Kasumi-1 (cell line): ENCODE measurements at regions not wholly inside any gene's neighbourhood (a gene's known extent, or its start where the extent isn't known, plus 50 kb on each side); places are given as distances from the start of the nearest gene placed in this dataset.

ENCODE experiments used
- DNase-seq, 2 experiments: peaks; one replicate each; lab custom pipeline; 2025; lab: John Stamatoyannopoulos, UW

GRCh38 chr7:45984386-45985295 is 63.6 kb upstream of the IGFBP3 start:
- no peak for DNase-seq

DNA sequence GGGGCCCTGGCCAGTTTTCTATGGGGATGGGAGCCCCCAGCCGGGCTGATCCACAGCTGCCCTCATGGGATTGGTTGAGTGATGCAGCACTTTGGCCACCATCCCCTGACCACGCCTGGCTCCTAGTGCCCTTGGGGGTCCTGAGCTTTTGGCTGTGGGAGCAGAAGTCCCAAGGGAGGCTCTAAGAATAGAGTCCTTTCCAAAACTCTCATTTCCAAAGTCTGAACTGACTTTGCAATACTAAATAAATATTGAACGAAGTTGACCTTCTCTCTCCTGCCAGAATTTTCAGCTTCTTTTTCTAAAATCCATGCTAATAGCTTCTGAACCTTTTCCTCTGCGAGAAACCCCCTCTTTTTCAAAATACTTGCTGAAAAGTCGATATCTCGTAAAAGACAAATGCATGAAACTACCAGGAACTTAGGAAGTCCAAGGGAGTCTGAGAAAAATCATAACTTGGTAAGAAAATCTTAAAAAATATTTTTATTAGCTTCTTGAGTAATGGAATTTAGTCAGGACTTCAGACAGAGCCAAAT is 62.7 kb upstream of the IGFBP3 start:
- DNase-seq: no peak

DNA sequence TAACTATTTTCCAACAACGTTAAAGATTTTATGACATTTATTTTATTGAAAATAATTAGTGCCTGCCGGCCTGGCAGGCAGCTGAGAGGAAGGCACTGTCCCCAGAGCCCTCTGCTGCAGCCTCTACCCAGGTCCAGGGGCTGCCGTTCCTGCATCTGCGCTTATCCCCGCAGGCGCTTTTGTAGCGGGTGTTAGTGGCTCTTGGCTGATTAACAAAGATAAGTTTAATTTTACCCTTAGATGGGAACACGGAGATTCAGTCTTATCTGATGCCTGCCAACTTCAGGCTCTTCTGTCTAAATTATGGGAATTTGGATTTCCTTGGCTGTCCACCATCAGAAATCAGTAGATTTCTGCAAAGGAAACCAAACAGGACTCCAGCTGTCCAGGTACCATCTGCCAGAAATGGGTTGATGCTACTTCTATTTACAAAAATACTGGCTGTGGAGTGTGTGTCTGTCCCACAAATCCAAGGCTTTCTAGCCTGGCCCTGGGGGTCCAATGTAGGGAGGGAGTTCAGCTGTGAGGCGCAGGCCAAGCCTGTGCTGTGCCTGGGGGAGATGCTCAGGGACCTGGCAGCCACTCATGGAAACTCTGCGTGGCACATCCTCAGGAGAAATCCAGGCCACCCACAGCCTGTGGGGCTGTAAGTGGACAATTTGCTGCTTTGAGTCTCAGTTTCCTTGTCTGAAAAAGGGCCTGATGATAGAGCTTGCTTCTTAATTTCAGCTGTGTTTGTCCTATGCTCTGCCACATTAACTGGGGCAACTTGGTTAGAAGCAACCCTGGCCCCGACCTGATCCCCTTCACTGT is 62.0 kb upstream of the IGFBP3 start:
- DNase-seq: no peak

- DNase-seq: no peak
Observed at GRCh38 chr7:45982132-45982531, 61.1 kb upstream of the IGFBP3 start.

DNA sequence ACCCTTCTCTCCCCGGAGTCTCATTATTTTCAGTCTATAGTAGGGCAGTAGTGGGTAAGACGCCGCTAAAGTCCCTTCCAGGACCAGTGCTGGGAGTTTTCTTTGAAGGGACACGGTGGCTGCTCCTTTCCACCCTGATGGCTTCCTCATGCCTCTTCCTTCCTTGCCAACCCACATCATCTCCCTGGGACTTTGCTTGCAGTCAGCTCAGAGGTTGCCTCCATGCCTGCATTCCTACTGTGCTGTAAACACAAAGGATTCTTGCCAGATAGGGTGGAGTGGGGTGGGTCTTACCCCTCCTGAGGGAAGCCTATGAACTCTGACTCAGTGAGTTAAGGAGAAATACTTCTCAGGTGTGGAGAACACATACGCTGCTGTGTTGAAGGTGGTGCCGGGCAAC is 59.9 kb upstream of the IGFBP3 start:
- DNase-seq: no peak

DNA sequence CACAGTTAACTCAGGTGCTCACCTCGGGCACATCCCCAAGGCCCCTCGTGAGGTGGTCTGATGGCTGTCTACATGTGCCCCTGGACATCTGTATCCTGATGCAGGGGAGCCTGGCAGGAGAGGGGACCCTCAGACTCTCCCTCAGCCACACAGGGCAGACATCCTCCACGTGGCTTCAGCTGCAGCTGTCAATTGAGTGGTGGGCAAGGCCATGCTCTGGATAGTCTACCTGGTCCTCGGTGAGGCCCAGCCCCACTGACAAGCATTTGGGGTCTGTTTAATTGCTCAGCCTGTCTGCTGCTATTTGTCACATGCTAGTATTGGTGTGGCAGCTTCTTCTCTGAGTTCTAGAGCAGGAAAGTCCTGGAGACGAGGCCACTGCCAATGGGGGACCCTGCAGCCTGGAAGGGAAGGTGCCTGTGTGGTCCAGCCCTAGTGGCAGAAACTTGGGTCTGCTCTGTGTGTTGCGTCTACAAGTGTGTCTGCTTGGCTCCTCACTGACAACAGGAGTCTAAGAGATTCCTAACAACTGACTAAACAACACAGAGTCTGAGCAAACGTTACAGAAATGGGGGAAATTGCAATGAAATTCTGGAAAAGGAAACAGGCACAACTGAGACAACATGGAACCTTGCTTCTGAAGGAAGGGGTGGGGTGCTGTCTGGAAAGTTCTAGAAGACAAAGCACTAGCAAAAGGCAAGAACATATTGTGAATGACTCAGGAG is 59.3 kb upstream of the IGFBP3 start:
- DNase-seq: no peak

DNA sequence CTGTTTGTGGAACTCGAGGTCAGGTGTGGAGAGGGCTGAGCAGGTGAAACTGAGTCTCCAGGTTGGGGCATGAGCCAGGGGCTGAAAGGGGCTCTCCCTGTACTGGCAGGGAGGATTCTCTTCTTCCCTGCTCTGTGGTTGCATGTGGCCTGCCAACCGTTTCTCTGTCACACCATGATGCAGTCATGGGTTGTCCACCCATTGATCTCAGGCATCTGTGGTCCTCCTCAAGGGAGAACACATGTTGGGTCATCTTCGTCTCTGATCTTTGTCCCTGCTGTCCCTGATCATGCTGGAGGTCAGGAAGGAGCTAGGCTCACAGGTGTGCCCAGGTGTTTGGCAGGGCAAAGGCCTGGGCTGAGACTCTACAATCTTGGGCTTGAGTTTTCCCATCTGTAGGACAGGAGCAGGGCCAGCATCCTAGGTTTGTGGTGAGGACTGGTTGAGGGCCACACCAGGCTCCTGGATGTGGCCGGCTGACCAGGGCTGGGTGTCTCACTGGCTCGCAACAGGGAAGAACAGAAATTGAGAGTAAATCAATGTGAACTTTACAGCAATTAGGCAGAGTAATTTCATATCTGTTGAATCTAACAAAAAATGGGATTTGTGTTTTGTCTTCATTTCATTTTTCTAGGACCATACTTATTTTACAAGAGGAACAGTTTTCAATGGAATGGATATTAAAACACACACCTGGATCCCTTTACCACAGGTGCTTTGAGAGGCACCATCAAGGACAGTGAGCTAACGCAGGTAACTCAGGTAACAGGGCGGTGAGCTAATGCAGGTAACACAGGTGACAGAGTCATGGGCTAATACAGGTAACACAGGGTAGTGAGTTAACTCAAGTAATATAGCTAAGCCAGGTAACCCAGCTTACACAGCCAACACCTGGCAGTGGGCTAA is 58.5 kb upstream of the IGFBP3 start:
- no peak for DNase-seq

DNA sequence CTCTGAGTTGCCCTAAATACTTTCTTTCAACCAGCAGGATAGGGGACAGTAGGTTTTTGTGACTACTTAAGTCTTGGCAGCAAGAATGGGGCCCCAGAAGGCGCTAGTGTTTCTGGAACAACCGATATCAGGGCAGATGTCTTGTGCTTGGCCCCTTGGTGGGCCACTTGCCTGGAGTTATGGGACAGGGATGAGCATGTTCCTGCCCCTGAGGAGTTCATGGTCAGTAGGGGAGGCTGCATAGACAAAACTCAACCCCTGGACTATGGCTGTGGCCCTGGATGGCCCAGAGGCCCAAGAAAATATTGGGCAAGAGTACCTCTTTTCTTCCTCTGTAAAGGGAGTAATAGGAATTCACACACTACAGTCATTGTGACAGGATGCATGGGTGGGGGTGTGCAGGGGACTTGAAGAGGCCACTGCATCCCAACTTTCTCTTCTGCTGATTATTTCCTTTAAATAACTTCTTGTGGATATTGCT is 57.7 kb upstream of the IGFBP3 start:
- no peak for DNase-seq

GRCh38 chr7:45978010-45978681 is 57.1 kb upstream of the IGFBP3 start:
- DNase-seq: no peak

DNA sequence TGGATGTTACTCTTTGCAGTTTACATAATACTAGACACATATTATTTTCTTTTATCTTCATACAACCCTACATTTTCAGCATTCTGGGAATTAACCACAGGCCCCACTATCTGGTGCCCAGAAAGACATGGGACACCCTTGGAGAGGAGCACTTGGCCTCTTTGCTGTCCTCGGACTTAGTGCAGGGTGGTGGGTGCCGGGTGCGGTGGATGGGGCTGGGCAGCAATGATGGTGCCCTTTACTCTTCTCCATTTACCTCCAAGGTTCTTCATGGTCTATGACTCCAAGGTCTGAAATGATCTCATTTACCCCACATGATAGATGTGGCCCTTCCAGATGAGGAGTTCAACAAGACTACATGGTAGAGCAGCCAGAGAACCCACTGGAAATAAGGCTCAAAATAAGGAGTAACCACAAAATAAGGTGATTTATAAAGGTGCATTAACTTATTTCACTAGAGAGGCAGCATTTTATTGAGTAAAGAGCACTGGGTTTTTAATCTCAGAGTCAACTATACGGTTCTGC is 56.2 kb upstream of the IGFBP3 start:
- no peak for DNase-seq

- no peak for DNase-seq
Observed at GRCh38 chr7:45976485-45976856, 55.4 kb upstream of the IGFBP3 start.

- no peak for DNase-seq
Observed at GRCh38 chr7:45975847-45976484, 54.9 kb upstream of the IGFBP3 start.

DNA sequence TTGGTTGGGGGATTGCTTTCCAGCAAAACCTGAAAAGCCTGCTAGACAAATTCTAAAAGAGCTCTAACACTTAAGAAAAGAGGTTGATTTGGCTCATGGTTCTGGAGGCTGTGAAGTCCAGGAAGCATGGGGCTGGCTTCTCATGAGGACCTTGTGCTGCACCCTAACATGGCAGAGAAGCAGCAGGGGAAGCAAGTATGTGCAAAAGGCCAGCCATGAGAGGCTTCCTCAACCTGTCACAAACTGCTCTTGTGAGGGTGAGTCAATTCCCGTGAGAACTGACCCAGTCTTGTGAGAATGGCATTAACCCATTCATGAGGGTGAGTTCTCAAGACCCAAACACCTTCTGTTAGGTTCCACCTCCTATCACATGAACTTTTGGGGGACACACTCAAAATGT is 54.3 kb upstream of the IGFBP3 start:
- DNase-seq: no peak

DNA sequence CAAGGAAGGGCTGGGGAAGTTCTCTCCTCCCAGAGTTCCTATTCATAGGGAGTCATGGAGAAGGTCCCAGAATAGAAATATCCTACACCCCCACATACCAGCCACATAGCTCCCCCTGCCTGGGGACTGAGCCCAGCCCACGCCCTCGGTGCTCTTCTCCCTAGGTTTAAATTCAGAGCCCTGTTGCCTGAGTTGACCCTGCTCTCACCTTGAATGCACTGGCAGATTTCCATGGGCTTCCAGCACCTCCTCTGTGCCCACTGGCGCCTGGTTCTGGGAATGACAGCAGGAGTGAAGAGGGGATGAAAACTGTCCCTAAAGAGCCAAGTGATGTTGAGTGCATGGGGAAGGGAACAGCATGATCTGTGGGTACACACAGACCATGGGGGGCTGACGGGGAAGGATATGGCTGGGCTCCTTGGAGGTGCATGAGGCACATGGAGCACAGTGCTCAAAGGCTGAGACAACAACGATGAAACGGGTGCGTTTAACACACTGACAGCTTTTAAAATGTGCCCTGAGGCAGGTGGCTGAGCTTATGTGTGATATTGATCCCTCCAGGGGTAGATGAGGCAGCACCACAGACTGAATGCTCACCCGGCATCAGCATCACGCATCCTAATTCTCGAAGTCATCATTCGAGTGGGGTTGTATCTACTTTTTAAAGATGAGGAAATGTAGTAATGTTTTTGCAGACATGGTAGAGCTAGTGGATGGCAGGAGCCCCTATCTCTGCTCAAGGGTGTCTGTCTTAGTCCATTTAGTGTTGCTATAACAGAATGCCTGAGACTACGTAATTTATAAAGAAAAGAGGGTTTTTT is 53.7 kb upstream of the IGFBP3 start:
- DNase-seq: no peak

GRCh38 chr7:45973725-45974532 is 52.9 kb upstream of the IGFBP3 start:
- no peak for DNase-seq

DNA sequence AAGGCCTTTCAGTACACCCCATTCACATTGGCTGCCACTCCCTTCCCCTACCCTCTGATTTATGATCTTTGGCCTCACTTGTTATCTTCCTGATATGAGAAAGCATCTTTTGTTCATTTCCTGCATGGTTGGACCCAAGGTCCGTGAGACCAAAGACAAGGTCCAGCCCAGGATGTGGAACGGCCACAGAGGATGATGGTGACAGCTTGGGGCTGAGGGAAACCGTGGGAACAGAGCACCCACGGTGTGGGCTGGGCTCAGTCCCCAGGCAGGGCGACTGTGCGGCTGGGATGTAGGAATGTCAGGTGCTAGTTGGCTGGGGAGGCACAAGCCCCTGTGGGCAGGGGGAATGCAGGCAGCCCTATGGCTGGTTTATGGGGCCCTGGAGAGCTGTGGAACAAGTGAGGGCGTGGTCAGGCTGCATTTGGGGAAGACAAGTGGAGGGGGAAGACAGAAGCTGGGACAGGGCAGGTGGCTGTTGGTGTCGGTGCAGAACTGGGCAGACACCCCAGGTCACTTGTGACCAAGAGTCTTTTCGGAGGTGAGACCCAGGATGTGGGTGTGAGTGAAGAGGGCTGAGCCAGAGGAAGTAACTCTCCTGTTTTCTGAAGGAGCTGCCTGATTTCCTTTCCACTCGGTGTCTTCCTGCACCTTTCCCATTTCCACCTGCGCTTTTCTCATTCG is 51.7 kb upstream of the IGFBP3 start:
- DNase-seq: no peak

- no peak for DNase-seq
Observed at GRCh38 chr7:45971661-45972175, 50.6 kb upstream of the IGFBP3 start.
